ENCODE measurements at regions not wholly inside any gene's neighbourhood (a gene's known extent, or its start where the extent isn't known, plus 50 kb on each side); places are given as distances from the start of the nearest gene placed in this dataset.

- TF ChIP-seq RXRA (IDR thresholded peaks at IDR 0.05) (no peak), CTCF (IDR thresholded peaks at IDR 0.05; ENCODE audit: low read depth, low read length, missing input control) (no peak), RAD21 (IDR thresholded peaks at IDR 0.05) (no peak), MAX (IDR thresholded peaks at IDR 0.05) (no peak), SP1 (IDR thresholded peaks at IDR 0.05) (no peak), REST (IDR thresholded peaks at IDR 0.05) (no peak), YY1 (IDR thresholded peaks at IDR 0.05) (no peak), TAF1 (conservative IDR thresholded peaks at IDR 0.05) (no peak), EGR1 (IDR thresholded peaks at IDR 0.05; ENCODE audit: low read depth in 2 of 2) (no peak)
Observed at GRCh38 chr6:144847916-144848315, 562.8 kb downstream of the UTRN start.

All from liver (tissue), 3 donors.